GM12892 (cell line): ENCODE measurements at regions not wholly inside any gene's neighbourhood (a gene's known extent, or its start where the extent isn't known, plus 50 kb on each side); places are given as distances from the start of the nearest gene placed in this dataset.

Experiments
- DNase-seq: peaks from one replicate; pipeline ENCODE4 v3.0.0; 2011; ENCODE audit not compliant: insufficient read length
- FAIRE-seq: peaks from 2 replicates; lab custom pipeline; 2011; peaks lifted over from hg19 to GRCh38; lab: Jason Lieb, UNC
- POLR2A ChIP-seq: IDR thresholded peaks from 2 replicates; pipeline ENCODE4 v1.6.1; 2011; ENCODE audit warnings: low read depth, low read length, control low read depth
- POLR2AphosphoS5 ChIP-seq: IDR thresholded peaks from 2 replicates; pipeline ENCODE4 v1.6.1; 2011; ENCODE audit warnings: low read depth, low read length, control low read depth
- TAF1 ChIP-seq: IDR thresholded peaks from 2 replicates; pipeline ENCODE4 v1.6.1; 2011; ENCODE audit warnings: low read depth, mild to moderate bottlenecking, control low read depth, low read length, borderline replicate concordance

- TF ChIP-seq POLR2AphosphoS5 (no peak), TAF1 (no peak), POLR2A (no peak)
- no peak for DNase-seq
- no peak for FAIRE-seq
Observed at GRCh38 chr2:145422576-145422975, 902.7 kb upstream of the ZEB2 start.

DNA sequence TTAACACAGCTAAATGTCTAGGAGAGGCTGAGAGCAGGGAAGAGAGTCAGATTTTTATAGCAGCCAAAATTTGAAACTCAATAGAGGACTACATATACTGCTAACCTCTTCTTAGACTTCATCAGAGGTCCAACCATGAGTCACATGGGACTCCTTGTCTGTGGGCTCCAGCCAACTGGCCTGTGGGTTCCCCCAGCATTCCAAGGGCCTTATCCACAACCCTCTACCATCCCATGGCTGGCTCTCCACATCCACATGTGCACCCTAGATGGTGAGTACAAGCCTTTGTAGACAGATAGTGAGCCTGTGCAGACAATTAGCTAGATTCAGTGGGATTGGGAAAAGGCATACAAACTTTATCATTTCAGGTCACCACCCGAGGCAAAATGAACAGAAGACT lies 901.9 kb upstream of the ZEB2 start:
- FAIRE-seq (no peak), DNase-seq (no peak)
- TF ChIP-seq POLR2A (no peak), POLR2AphosphoS5 (no peak), TAF1 (no peak)

- FAIRE-seq = no peak
- no peak for DNase-seq
- no peak for TF ChIP-seq POLR2AphosphoS5
- TF ChIP-seq POLR2A = no peak
- TF ChIP-seq TAF1 = no peak
Observed at GRCh38 chr2:145416640-145417039, 896.7 kb upstream of the ZEB2 start.

DNA sequence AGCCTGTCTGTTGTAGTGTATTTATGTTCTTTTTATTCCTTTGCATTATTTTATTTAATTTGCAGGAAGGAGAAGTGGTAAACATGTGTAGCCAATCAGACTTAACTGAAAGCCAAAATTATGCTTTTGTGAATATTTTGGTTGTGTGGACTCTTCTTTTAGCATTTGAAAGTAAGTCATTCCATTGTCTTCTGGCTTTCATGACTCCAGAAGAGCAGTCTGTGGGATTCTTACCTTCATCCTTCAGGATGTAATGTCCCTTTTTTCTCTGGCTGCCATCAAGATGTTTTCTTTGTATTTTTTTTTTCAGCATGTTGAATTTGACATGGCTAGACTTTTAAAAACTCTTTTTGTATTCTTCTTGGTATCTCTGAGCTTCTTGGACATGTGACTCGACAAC lies 895.2 kb upstream of the ZEB2 start:
- FAIRE-seq (no peak), DNase-seq (no peak)
- TF ChIP-seq POLR2AphosphoS5 = no peak
- no peak for TF ChIP-seq POLR2A
- no peak for TF ChIP-seq TAF1

GRCh38 chr2:145413261-145414030 lies 893.5 kb upstream of the ZEB2 start:
- TF ChIP-seq POLR2AphosphoS5 (no peak), TAF1 (no peak), POLR2A (no peak)
- no peak for DNase-seq
- FAIRE-seq = no peak

- TF ChIP-seq TAF1 (no peak), POLR2AphosphoS5 (no peak), POLR2A (no peak)
- FAIRE-seq = no peak
- no peak for DNase-seq
Observed at GRCh38 chr2:145412155-145412554, 892.2 kb upstream of the ZEB2 start.

DNA sequence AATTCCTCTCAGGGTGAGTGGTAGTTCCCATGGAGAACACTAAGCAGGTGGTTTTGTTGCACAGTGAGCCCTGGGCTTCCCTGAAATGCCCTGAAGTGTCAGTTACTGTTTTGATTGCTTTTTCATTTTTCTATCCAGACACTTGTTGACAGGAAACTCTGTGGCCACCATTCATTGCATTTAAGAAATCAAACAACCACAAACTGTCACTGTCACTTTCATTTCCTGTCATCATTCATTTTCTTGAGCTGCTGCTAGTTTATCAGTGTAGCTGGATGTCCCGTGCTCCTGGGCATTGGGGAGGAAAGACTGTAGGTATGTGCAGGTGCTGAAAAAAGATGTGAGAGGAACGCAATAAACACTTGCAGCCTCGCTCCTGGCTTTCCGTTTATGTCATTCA lies 891.6 kb upstream of the ZEB2 start:
- TF ChIP-seq POLR2AphosphoS5 = no peak
- no peak for TF ChIP-seq TAF1
- TF ChIP-seq POLR2A = no peak
- FAIRE-seq (no peak), DNase-seq (no peak)

- no peak for DNase-seq
- no peak for FAIRE-seq
- TF ChIP-seq POLR2AphosphoS5 = no peak
- no peak for TF ChIP-seq TAF1
- TF ChIP-seq POLR2A = no peak
Observed at GRCh38 chr2:145410086-145410485, 890.2 kb upstream of the ZEB2 start.

- TF ChIP-seq POLR2AphosphoS5 (no peak), POLR2A (no peak), TAF1 (no peak)
- FAIRE-seq = no peak
Observed at GRCh38 chr2:145408980-145409379, 889.1 kb upstream of the ZEB2 start.

DNA sequence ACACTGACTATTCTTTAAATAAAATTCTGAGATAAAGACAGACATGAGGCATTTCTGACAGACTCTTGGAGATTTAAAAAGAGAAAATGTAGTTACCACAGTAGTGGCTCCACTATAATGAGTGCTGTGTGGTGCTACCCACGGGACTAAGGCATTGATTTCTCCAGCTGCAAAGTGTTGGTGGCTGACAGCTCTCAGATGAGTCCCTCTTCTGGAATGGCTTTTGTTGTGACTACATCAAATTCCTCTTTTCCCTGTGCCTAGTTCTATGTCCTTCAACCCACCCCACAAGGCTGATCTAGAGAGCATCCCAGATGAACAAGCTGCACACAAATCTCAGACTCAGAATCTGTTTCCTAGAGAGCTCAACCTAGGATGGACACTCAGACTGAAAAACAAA lies 884.8 kb upstream of the ZEB2 start:
- DNase-seq (no peak), FAIRE-seq (no peak)
- TF ChIP-seq POLR2AphosphoS5 (no peak), POLR2A (no peak), TAF1 (no peak)

More at GRCh38 chr2:145408980-145409379, 889.1 kb upstream of the ZEB2 start:
- no peak for DNase-seq

- TF ChIP-seq TAF1 (no peak), POLR2AphosphoS5 (no peak), POLR2A (no peak)
- no peak for DNase-seq
- no peak for FAIRE-seq
Observed at GRCh38 chr2:145402706-145403277, 882.9 kb upstream of the ZEB2 start.

DNA sequence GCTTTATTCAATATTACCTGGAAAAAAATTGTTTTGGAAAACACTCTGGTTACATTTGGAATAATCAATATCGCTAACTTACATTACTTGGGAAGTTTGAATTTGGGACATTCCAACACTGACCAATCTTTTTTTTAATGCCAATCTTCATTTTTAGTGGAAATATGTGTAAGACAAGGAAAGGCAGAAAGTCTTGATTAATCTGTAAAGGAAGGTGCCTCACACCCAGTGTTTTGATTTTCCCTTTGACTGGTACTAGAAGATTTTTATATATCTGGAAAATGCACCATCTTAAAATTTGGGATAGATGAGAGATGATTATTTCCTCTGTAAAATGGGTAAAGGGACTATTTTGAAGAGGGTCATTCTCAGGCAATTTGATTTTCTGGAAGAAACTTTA lies 879.2 kb upstream of the ZEB2 start:
- DNase-seq = no peak
- TF ChIP-seq POLR2AphosphoS5 = no peak
- FAIRE-seq = no peak

GRCh38 chr2:145394181-145394580 lies 874.3 kb upstream of the ZEB2 start:
- FAIRE-seq (no peak), DNase-seq (no peak)
- no peak for TF ChIP-seq POLR2A
- no peak for TF ChIP-seq POLR2AphosphoS5
- no peak for TF ChIP-seq TAF1
